BE2C (cell line): ENCODE measurements at regions not wholly inside any gene's neighbourhood (a gene's known extent, or its start where the extent isn't known, plus 50 kb on each side); places are given as distances from the start of the nearest gene placed in this dataset.

Source experiments
- DNase-seq: peaks from one replicate; pipeline ENCODE4 v3.0.0-alpha.2; 2020
- H3K27me3 ChIP-seq: fragments of 250-450 bp; sonication (Bioruptor Pico); 2 replicates; pipeline ENCODE4 v1.5.1; 2020; ENCODE audit warnings: mild to moderate bottlenecking
- H3K36me3 ChIP-seq: fragments of 250-450 bp; sonication (Bioruptor Pico); 2 replicates; pipeline ENCODE4 v1.5.1; 2020; ENCODE audit warnings: mild to moderate bottlenecking
- H3K4me1 ChIP-seq: fragments of 250-450 bp; sonication (Bioruptor Pico); 2 replicates; pipeline ENCODE4 v1.5.1; 2020
- H3K4me3 ChIP-seq: 2 replicates; pipeline ENCODE4 v1.5.1; 2011; ENCODE audit warnings: low read depth, low read length
- H3K9me3 ChIP-seq: fragments of 250-450 bp; sonication (Bioruptor Pico); 2 replicates; pipeline ENCODE4 v1.5.1; 2020
- CTCF ChIP-seq: IDR thresholded peaks from 2 replicates; pipeline ENCODE4 v1.5.1; 2012; ENCODE audit warnings: mild to moderate bottlenecking, low read depth, low read length

DNA sequence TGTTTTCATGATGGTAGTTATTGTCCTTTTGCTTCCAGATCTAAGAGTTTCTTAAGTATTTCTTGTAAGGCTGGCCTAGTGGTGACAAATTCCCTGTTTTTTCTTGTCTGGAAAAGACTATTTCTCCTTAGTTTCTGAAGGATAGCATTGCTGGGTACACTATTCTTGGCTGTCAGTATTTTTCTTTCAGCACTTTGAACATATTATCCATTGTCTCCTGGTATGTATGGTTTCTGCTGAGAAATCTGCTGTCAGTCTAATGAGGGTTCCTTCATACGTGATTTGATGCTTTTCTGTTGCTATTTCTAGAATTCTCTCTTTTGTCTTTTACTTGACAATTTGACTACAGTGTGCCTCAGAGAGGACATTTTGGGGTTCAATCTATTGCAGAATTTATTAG is 134.3 kb downstream of the CGGBP1 start:
- no peak for DNase-seq
- Histone ChIP-seq H3K4me3 (no peak overlapping the region), H3K9me3 (no peaks in the 10 kb centered on the region), H3K4me1 (no peaks in the 10 kb centered on the region), H3K36me3 (no peaks in the 10 kb centered on the region), H3K27me3 (no peaks in the 10 kb centered on the region)
- TF ChIP-seq CTCF, result no peak

- Histone ChIP-seq H3K9me3 (no peaks in the 10 kb centered on the region), H3K27me3 (no peaks in the 10 kb centered on the region), H3K36me3 (no peaks in the 10 kb centered on the region), H3K4me1 (no peaks in the 10 kb centered on the region), H3K4me3 (no peak overlapping the region)
- TF ChIP-seq CTCF, result no peak
- no peak for DNase-seq
Measured at GRCh38 chr3:87920549-87920948, 138.3 kb downstream of the CGGBP1 start.

- DNase-seq, result no peak
- TF ChIP-seq CTCF, result no peak
- H3K4me1 ChIP-seq, result no peaks in the 10 kb centered on the region
- H3K27me3 ChIP-seq, result no peaks in the 10 kb centered on the region
- no peak overlapping the region for H3K4me3 ChIP-seq
- no peaks in the 10 kb centered on the region for H3K36me3 ChIP-seq
- H3K9me3 ChIP-seq, result no peaks in the 10 kb centered on the region
Measured at GRCh38 chr3:87901141-87901540, 157.7 kb downstream of the CGGBP1 start.

GRCh38 chr3:87900061-87900460 is 158.7 kb downstream of the CGGBP1 start:
- DNase-seq, result no peak
- Histone ChIP-seq H3K27me3 (no peaks in the 10 kb centered on the region), H3K36me3 (no peaks in the 10 kb centered on the region), H3K4me1 (no peaks in the 10 kb centered on the region), H3K4me3 (no peak overlapping the region), H3K9me3 (no peaks in the 10 kb centered on the region)
- TF ChIP-seq CTCF, result peak; percentile 38

GRCh38 chr3:87898971-87899370 is 159.8 kb downstream of the CGGBP1 start:
- no peak for DNase-seq
- H3K27me3 ChIP-seq, result no peaks in the 10 kb centered on the region
- H3K4me3 ChIP-seq, result no peak overlapping the region
- H3K9me3 ChIP-seq, result no peaks in the 10 kb centered on the region
- no peak for TF ChIP-seq CTCF
- no peaks in the 10 kb centered on the region for H3K4me1 ChIP-seq
- H3K36me3 ChIP-seq, result no peaks in the 10 kb centered on the region

DNA sequence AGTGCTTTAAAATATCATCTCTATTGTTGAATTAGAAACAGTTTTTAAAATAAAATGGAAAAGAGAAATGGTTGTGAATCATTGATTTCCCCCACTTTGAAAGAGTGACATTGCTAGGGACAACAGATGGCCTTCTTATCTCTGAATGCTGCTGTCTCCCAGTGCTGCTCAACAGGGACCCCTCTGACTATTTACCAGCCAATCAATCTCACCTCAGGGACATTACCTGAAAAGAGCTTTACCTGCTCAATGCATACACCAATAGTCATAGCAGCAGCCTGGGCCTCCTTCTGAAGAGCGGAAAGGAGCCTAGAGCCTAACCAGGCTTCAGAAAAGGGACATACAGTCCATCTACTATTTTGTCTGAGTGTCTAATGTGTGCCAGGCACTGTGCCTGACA is 162.8 kb downstream of the CGGBP1 start:
- no peak for TF ChIP-seq CTCF
- Histone ChIP-seq H3K27me3 (peaks cover 4% of the 10 kb centered on the region; the same call in 1 of the 2 replicates), H3K36me3 (no peaks in the 10 kb centered on the region), H3K4me3 (no peak overlapping the region), H3K9me3 (no peaks in the 10 kb centered on the region), H3K4me1 (no peaks in the 10 kb centered on the region)
- no peak for DNase-seq
